Stimulated activated naive CD8-positive, alpha-beta T cell treated with anti-CD3 and anti-CD28 coated beads, Interleukin-15, Interleukin-2, amounts not matched to agents 100 U/mL and 50 U/mL, for 24 hours (primary cell): ENCODE measurements at regions not wholly inside any gene's neighbourhood (a gene's known extent, or its start where the extent isn't known, plus 50 kb on each side); places are given as distances from the start of the nearest gene placed in this dataset.
"Not testable (repeated sequence)": the region's sequence is repeated elsewhere in the genome, so short reads cannot be mapped to it uniquely, and the experiment has no call there.

Source experiments
- ATAC-seq: fragments of 150-1000 bp; cut with Tn5 transposase; one replicate; pipeline ENCODE4 v1.10.0; 2021
- DNase-seq: peaks from one replicate; pipeline ENCODE4 v3.0.0; 2021

DNA sequence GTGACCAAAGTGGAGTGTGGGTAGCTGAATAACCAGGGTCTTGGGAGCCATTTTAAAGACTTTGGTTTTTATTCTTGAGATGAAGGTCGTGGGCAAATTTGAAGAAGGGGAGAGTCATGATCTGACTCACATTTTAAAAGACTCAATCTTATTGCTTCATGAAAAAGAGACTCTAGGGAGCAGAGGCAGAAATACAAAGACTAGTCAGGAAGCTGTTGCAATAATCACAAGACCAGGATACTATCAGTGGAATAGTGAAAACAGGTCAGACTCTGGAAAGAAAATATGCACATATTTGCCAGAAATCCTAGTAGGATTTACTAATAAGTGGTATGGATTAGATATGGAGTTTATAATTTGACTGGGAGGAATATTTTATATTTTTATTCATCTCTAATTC lies 448.4 kb downstream of the RAPGEF2 start:
- DNase-seq (no peak), ATAC-seq (no peak)

DNA sequence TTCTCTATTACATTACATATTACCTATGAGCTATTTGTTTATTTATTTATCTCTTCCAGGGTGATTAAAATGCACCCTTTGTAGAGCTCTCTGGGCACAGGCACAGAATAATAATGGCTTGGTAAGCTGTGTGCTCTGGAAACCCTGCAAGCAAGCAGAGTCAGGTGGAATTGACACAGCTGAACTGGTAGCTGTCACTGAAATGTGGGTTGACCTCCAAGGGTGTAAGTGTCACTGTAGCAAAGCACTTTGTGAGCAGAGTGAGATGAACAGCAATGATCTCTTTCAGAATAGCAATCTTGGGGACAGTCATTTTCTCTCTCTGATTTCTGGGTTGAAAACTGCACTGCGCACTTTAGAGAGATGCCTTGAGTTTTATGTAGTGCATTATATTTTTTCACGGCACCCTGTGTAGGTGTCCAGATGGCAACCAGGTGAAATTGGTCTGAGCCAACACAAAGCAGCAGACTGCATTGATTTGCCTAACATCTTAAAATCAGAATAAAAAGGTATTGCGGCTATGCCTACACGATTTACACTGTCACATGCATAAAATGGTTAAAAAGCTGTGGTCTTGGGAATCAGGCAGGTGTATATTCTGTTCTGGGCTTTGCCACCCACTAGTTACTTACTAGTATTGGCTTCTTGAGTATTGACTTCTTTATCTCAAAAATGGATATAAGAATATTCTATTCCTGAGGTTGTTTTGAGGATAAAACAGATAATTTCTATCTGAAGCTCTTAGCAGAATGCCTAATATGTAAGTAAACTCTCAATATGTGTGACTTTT lies 450.3 kb downstream of the RAPGEF2 start:
- ATAC-seq (no peak), DNase-seq (no peak)

DNA sequence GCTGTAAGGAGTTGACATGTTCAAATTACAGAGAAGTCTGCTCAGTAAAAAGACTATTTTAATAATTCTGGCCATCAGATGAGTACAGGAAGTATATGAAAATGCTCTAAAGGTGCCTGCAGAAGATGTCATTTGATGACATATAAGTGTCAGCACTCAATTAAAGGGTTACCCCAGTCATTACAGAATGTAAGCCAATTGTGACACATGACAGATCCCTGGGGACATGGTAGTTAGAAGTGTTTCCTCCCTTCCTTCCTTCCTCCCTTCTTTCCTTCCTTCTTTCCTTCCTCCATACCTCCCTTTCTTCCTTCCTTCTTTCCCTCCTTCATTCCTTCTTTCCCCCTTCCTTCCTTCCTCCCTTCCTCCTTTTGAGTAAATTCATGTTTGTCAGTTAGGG lies 453.0 kb downstream of the RAPGEF2 start:
- ATAC-seq (no peak), DNase-seq (no peak)

DNA sequence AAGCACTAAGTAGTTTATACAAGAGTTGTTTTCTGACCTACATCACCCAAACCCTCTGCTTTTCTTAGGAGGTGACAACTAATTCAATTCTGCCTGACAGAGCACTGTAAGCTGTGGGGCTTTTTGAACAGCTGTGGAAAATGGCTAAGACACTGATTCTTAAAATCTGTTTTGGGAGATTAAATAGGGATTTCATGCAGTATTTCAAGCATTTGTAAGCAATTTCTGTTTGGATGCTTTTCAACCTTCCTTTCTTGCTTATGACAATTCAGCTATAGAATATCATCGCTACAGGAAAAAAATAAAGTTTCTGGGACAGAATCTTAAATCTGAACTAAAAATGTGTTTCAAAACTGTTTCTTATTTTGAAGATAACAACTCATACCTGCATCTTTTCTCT lies 459.5 kb downstream of the RAPGEF2 start:
- ATAC-seq = no peak
- DNase-seq = no peak

DNA sequence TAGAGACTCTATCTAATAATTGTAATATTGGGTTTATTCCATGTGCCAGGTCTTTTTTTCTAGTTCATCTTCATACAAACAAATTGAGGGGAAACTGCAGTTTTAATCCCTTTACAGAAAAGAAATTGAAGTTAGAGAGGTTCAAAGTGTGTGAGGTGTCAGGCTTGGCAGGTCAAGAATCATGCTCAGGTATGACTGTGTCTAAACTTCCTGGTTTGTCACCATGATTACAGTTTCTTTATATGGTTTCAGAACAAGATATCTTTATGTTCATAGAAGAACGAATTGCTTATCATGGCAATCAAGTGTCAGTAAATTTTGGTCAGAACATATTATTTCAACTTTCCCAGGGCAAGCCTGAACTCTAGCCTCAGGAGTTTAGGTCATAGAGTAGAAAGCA lies 460.4 kb downstream of the RAPGEF2 start:
- ATAC-seq (no peak), DNase-seq (no peak)

DNA sequence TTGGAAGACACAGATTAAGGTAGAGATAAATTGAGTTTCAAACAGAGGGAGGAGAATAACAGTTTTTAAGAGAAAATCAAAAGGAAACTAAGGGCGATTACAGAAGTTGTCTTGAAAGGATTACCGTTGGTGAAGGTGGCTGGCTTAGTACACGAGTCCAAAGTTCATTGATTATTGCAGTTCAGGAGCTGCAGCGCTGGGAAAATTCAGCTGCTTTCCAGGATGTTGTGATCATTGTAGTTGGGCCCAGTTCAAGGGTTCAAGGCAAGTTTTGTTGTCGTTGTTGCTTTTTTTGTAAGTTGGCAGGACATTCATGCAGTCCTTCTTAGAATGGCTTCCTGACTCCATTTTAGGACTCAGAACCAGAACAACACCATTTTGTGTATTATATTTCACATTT lies 461.7 kb downstream of the RAPGEF2 start:
- no peak for DNase-seq
- ATAC-seq = no peak

DNA sequence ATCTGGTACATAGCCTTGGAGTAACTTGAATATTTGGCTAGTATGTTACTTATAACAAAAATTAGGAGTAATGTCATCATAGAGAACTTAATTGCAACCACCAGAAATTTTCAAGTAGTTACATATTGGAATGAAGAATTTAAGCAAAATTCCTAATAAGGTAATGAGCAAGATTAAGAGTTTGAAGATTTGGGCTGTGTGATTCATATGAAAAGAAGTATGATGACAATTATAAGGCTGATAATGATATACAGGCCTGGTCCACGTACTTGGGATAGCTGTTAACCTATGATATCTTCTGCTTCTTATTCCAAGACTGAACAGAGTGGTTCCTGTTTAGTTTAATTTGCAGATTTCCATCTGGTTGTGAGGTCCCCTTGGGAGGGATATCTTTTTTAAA lies 463.9 kb downstream of the RAPGEF2 start:
- DNase-seq (no peak), ATAC-seq (no peak)

DNA sequence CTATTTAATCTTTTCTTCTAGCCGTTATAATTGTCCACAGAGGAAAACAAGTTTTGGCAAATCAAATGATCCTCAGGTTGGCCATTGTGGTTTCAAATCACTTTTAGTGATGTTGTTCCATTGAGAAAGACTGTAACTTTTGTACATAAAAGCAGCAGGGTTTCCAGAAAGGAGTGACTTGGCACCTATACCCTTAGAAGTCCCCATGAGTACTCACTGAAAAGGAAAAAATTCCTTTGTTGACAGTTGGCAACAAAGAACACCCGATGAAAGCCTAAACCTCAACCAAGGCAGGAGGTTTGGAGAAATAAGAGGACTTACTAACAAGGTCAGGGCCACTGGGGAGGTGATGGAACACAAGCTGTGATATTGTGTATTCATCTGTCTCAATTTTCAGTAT lies 474.4 kb downstream of the RAPGEF2 start:
- no peak for ATAC-seq
- DNase-seq = no peak

DNA sequence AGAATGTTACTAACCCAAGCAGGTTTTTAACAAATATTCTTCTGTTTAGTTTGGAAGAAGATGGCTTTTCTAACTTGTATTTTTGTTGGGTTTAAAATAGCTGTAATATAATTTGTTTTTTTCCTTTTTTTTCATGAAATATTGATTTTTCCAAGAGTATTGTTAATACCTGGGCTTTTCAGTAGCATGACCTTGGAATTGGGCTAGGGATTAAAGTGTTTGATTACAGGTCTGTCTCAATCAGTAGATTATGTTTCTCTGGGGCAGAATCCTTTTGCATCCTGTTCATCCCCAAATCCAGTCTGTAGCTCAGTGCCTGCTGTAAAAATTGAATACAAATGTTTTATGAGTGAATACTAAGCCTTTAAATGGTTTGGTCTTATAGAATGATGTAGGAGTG lies 479.8 kb downstream of the RAPGEF2 start:
- DNase-seq = no peak

DNA sequence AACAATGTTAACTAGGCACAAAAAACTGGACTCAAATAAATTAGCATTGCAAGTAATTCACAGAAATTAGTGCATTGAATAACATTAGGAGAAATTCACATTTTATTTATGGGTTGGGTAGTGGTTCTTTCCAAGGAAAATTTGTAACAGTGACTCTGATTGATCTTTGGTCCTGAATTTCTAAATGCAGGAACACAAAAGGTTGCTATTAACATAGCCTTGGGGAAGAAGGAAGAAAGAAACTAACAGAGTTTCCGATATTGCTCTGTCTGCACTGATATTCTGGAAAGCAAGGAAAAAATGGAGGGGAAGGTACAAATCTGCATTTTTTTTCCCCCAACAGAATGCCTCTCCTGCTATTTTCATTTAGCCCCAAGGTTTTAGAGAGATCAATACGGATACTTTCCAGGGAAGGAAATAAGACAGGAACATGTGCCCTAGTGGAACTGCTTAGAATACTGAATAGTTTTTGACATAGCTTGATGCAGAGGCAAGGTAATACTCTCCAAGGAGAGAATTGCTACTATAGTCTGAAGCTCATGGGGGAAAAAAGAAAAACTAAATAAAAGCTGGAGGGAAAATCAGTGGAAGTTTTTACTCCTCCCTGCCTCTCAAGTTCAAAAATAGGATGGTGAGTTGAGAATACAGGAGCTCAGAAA lies 490.1 kb downstream of the RAPGEF2 start:
- DNase-seq (no peak), ATAC-seq (no peak)

More for the DNA sequence above, 479.8 kb downstream of the RAPGEF2 start:
- ATAC-seq = no peak

DNA sequence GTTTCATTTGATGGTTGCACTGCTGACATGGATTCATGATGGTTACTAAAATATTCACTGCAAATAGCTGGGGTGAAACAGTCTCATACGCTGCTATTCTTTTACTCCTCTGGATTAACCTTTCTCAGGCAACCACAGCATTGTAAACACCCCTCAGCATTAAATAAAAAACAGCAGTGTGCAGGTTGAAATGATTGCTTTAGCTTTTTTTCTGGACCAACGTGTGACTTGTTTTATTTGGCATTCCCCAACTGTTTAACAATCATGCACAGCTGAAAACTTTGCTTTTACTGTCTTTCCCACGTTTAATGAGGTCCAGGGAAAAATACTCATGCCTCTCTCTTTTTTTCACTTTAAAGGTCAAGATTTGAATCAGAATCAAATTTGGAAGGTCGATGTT lies 490.8 kb downstream of the RAPGEF2 start:
- ATAC-seq = no peak
- DNase-seq = no peak

DNA sequence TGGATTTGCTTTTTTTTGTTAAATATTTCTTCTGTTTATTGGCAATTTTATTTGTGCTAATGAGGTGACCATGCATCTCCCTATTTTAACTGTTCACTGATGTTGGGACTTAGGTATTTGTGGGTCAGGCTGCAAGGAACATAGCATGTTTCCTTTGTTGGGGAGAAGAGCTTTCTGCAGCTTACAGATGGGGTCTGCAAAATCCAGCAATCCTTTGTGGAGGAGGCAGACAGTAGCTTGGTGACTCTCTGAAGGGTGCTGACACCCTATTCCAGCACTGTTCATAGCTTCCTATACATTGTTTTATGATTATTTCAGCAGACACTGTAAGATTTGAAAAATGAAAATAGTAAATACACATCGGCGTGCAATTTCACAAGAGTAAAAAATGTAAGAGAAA lies 491.7 kb downstream of the RAPGEF2 start:
- DNase-seq = no peak
- ATAC-seq = no peak

DNA sequence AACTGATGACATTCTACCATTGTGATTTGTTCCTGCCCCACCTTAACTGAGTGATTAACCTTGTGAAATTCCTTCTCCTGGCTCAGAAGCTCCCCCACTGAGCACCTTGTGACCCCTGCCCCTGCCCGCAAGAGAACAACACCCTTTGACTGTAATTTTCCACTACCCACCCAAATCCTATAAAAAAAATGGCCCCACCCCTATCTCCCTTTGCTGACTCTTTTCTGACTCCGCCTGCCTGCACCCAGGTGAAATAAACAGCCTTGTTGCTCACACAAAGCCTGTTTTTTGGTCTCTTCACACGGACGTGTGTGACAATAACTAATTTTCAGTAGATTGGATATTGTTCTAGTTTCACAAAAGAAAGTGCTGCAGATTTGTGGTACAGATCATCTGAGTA lies 492.2 kb downstream of the RAPGEF2 start:
- DNase-seq, ATAC-seq: not testable (repeated sequence)

DNA sequence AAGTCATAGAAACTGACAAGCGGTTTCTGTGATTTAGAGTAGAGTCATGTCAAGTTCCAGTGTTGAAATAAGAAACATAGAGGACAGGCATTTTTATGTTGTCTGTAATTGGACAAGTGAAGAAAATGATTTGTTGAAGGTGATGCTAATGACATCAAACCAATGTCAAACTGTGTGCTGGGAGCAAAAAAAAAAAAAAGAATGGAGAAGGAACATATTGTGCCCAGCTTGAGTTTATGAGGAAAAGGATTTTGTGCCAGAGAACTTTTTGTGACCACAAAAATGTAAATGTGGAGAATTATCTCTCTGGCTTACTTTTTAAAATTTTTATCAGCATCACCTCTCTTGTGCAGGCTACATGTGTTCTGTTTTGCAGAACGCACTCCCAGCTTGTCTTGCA lies 495.7 kb downstream of the RAPGEF2 start:
- DNase-seq (no peak), ATAC-seq (no peak)

DNA sequence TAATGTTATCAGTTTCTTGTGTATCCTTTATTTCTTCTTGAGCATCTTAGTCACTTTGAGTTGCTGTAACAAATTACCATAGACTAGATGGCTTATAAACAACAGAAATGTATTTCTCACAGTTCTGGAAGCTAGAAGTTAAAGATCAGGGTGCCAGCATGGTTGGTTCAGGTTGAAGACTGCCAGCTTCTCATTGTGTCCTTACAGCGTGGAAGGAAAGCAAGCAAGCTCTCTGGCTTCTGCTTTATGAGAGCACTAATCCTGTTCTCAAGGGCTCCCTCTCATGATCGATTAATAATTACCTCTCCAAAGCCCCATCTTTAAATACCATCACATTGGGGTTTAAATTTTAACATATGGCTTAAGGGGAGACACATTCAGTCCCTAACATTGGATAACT lies 497.2 kb downstream of the RAPGEF2 start:
- DNase-seq (no peak), ATAC-seq (no peak)

DNA sequence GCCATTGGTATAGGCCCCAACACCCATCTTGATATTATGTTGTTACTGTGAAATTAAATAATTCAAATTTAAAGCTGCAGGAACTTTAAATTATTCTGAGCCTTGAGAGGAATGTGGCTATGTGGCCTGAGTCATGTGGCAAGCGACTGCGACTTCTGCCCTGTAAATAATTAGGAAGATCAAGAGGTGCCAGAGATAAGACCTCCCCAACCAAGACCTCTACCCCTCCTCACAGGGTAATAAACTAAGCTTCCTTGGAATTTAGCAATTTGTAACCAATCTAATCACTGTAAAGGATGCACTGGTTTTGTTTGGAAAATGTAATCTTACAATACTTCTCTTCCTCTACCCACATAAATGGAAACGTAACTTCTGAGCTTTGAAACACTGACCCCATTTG lies 501.9 kb downstream of the RAPGEF2 start:
- no peak for ATAC-seq
- DNase-seq = no peak

DNA sequence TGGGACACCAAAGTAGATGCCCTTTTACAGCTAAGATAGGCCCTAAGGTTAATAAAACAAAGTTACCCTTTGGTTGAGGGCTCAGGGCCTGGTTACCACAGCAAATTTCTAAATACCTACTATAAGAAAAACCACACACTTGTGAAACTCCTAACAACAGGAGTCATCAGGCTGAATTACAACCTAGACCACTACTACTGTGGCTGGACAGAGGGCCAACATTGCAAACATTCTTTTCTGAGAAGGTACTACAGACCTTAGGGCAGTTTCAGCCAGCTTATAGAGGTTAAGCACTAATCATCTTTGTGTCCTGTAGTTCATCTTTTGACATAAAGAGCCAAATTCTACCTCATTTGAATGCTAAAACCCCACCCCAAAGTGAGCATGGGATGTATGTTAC lies 504.0 kb downstream of the RAPGEF2 start:
- DNase-seq (no peak), ATAC-seq (no peak)

DNA sequence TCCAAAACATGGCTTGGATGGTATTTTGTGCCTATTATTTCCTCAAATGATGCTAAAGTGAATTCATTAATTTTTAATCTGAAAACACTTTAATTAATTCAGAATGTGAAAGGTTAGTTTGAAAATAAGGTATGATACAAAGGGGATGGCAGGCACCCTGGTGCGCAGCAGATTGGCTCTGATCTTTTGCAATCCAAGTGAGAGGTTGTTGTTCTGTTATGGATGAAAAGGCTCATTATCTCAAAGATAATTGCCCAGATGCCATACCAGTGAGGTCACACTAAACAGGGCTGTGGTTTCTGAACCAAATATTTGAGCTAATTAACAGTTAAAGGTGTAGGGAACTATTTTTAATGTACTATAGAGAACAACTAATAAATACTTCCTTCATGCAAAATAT lies 504.9 kb downstream of the RAPGEF2 start:
- ATAC-seq = no peak
- DNase-seq = no peak

DNA sequence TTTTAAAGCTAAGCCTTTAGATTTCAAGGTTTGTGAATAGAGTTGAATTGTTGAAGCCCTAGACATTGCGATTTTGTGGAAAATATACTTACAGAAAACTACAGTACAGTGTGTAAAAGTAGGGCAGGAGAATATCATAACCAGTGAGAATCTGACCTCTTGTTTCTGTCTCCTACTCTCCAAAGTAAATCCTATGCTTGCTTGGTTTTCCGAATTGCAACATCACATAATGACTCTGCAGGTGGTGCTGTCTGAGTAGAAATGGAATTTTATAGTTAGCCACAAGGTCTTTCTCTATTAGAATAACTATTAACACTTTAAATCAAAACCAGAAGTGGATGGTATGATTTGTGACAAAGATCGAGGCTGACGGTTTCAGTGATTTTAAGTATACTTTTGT lies 505.6 kb downstream of the RAPGEF2 start:
- no peak for DNase-seq
- ATAC-seq = no peak

DNA sequence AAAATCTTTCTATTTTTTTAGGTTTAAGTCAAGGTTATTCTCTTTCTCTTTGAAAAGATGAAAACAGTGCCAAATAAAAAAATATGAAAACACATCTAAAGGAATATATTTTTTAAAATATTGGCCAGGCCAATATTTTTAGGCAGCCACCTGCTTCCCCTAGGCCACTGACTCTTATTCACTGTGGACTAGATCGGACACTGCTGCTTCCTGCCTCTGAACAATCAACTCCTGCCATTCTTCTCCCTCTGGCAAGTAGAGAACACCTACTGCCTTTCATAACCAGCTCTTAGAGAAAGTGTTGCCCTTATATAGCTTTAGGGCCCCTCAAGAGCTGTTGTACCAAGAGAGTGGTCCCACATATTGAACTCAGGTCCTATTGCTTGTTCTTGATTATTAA lies 529.2 kb downstream of the RAPGEF2 start:
- ATAC-seq (no peak), DNase-seq (no peak)

DNA sequence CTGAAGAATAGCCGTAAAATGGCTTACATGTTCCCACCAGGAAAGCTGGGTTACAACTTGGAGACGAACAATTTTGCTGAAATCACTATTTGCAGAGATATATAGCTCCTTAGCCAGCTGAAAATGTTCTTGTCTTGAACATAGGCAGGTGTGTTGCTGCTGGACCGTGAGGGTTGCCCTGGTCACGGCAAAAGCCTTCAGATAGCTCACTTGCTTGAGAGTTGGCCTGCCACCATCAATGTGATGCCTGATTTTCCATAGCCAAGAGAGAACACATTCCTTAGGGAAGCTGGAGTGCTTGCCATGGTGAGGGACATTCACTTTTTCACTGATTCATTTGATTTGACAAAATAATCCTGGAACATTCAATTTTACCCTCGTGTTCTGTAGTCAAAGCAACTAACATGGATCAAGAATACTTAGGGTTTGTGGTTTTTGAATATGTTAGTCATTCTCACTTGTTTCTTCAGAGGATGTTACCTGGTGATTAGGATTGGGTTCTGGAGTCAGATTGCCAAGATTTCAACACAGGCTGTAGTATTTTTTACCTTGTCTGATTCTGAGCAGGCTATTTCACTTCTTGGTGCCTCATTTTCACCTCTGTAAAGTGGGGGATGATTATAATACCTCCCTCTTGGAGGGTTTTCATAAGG lies 536.9 kb downstream of the RAPGEF2 start:
- ATAC-seq = no peak
- no peak for DNase-seq

DNA sequence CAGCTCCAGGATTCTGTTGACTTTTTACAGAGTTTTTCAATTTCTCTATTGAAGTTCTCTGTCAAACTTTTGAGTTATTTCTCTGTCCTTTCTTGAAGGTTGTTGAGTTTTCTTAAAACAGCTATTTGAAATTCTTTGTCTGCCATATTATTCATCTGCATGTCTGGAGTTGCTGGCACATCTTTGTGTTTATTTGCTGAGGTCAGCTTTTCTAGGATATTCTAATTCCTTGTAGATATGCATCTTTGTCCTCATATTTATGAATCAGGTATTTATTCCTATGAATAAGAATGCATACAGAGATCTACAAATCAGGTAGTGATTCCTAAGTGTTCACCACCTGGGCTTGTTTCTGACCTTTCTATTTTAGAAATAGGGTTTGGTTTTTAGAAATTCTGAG lies 546.4 kb downstream of the RAPGEF2 start:
- DNase-seq = no peak
- ATAC-seq = no peak

DNA sequence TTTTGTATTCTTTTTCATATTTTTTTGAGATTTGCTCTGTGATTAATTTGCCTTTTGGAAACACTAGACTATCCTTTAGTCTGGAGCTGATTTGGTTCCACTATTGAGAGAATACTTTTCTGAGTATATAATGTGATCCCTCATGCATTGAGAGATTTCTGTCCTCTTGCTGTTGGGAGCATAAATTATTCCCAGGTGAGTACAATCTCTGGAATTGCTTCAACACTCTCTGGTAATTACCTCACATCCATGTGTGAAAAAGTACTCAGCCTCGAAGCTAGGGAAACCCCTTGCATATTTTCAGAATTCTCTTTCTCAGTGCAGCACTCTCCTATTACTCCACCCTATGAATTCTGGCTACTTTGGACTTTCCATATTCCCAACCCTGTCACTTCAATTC lies 550.0 kb downstream of the RAPGEF2 start:
- no peak for DNase-seq

DNA sequence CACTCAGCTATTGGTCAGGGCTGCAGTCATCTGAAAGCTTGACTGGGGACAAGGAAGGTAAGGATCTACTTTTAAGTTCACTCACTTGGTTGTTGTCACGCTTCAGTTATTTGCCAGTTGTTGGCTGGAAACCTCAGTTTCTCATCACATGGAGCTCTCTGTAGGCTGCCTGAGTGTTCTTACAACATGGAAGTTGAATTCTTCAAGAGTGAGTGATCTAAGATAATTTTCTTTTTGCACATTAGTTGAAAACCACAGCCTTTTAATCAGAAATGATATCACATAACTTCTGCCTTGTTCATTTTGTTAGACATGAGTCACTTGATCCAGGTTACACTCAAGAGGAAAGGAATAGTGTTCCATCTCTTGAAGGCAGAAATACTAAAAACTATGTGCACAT lies 552.7 kb downstream of the RAPGEF2 start:
- no peak for DNase-seq

More for the DNA sequence above, 550.0 kb downstream of the RAPGEF2 start:
- ATAC-seq = no peak

More for the DNA sequence above, 552.7 kb downstream of the RAPGEF2 start:
- ATAC-seq = no peak
